Ammon's horn (tissue), 1 donor: ENCODE measurements at regions not wholly inside any gene's neighbourhood (a gene's known extent, or its start where the extent isn't known, plus 50 kb on each side); places are given as distances from the start of the nearest gene placed in this dataset.
A peak's percentile ranks its signal among the peaks of the same experiment; 100 is the strongest.
"Not testable (repeated sequence)": the region's sequence is repeated elsewhere in the genome, so short reads cannot be mapped to it uniquely, and the experiment has no call there.

Source experiments
- DNase-seq: peaks from one replicate; pipeline ENCODE4 v3.0.0-alpha.2; 2016; ENCODE audit warnings: low spot score

DNA sequence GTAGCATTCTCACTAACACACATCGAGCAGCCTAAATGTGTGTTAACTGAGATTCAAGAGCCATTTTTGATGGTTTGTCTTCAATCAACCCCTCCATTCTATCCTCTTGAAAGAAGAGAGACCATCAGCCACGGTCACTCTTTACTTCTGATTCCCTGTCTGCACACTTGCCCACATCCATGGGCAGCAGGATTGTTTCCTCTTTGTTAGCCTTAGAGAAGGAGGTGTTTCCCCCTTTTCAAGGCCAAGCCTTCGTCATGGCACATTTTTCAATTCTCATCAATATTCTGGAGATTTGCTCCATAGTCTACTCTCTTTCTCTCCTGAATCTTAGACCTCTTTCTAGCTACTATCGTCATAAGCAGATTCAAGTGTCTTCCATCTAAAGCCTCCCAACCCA, 522.4 kb upstream of the NAALADL2 start:
- peak; percentile 17 for DNase-seq

DNA sequence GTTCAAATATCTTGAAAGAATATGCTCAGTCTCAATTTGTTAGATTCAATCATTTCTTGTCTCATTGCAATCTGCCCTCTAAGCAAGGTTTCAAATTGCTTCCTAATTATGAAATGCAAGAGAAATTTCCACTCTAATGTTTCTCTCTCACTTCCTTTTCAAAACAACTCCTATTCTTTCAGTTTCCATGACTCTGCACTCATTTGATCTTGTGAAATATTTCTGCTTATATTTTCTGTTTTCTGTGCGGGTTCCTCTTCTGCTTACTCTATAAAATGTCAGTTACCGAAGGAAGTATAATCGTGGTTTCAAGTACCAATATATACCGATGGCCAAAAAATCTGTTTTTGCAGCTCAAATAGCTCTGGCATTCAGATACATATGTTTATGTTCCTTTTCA, 521.9 kb upstream of the NAALADL2 start:
- DNase-seq = no peak

DNA sequence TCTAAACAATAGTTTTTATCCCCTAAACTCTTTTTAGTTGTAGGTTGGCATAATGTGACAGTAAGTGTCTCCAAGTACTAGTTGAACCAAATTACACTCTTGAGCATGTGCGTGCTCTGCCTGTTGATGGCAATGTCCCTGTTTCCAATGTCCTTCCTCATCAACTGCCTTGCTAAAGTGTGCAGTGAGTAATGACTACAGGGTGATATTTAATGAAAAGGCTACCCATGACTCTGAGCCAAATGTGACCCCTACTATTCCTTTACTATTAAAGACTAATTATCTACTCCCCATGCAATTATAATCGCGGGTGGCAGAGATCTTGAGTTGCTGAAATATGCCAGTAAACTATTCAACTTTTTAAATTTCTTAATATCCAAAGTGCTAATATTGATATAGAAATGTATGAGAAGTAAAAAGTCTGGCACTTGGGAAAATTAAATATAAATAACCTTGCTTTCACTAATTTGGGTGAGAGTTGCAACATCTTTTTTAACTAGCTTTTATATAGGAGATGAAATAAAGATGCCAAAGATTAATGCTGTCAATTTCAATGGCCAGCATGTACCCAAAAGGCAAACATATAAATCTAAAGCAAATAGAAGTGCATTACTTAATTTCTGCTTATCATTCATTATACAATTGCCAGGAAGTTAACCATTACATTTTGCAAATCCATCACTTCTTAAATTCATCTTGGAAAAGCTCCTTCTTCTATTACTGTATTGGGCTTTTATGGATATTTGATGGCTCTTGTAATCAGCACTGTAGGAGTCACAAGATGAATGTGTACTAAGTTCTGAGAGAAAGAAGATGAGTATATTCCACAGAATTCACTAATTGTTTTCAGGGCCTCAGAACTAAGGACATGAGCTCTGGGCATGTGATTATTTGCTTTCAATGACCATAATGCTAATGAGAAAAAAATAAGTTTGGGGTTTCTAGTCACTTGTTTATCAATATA, 518.2 kb upstream of the NAALADL2 start:
- no peak for DNase-seq

DNA sequence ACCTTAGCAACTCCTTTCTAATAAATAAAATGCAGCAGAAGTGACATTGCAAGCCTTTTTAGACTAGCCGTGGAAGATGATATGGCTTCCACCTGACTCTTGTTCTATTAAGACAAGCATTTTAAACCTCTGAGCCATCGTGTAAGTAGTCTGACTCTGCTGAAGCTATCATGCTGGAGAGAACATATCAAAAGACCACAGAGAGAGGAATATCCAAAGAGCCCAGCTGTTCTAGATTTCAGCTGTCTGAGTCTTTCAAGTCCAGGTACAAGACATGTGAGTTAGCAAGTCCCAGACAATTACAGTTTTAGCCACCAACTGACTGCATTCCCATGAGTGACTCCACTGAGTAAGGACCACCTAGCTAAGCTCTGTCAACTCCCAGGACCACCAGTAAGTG, 517.0 kb upstream of the NAALADL2 start:
- no peak for DNase-seq

DNA sequence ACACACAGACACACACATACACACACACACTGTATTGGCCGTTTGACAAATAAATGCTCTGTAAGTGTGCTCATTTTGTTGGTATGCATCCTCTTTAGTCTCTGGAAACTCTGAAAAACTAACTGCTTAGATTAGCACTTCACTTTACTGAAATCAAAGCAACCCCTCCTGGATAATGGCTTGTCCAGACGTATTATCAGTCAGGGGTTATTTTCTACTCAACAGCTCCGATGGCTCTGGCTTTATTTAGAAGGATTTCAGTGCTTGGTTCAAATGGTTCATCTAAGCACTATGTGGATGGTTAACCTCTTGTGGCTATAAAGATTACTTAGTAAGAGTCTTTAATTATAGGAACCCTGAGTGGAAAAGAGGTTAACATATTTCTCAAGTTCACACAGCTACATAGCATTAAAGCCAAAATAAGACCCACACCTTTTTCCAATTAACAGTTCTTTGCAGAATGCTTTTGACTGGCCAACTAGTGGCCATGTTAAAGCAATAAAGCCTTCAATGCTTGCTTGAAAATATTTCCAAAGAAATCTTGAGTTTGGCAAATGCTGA, 516.1 kb upstream of the NAALADL2 start:
- no peak for DNase-seq

DNA sequence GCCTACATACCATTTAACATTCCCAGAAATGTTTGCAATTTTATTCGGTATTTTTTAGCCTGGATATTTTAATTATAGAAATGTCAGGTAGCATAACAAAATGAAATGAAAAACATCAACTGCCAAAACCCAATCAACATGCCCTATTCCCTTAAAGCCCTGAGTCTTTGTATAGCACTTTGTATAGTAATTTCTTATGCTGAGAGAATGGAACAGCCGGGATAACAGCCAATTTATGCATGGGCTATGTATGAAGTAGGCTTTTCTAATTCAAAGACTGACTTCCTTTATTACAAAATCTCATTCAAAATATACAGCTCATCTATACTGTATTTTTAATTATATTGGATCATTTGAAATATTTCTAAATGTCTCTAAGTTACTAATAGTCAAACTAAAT, 513.0 kb upstream of the NAALADL2 start:
- DNase-seq = no peak

DNA sequence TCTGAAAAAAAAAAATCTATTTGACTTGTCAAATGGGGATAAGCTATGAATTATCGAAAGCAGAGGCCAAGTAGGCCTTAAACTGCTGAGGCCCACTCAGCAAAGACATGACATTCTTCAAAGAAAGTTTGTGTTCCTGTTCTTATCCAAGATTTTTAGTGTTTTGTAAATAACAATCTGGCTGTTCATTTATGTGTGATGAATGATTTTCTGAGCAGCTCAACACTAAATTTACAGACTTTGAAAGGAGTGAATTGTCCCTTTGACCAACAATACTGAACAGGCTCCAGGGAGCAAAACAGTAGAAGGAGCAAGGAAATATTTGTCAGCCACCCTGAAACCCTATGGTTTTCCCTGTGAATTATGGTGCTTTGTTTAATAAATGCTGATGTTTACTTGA, 512.6 kb upstream of the NAALADL2 start:
- no peak for DNase-seq

DNA sequence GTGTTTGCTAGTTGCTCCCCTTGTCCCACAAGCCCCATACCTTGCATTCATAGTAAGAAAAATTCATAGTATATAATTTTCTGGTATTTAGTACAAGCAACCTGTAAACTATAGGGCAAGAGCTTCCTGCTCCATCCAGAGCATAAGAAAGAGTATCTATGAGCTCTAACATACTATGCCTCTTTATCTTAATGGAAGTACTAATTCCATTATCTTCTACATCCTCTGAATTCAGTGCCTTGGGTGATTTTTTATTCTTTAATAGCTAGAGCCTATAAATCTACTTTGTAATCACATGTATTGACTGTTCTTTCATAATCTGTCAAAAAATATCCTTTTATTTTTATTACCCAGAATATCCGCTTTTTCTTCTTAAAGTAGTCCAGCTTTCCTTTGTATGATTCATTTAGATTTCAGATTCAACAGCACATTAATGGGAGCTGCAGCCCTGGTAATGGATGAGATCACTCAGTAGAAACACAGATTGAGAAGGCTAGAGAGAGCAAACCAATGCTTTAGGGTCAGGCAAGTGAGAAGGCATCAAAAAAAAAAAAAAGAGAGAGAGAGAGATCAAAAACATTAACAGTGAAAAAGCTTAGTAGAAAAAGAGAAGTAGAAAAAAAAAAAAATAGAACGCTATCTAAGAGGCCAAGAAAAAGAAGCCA, 511.5 kb upstream of the NAALADL2 start:
- DNase-seq = no peak

DNA sequence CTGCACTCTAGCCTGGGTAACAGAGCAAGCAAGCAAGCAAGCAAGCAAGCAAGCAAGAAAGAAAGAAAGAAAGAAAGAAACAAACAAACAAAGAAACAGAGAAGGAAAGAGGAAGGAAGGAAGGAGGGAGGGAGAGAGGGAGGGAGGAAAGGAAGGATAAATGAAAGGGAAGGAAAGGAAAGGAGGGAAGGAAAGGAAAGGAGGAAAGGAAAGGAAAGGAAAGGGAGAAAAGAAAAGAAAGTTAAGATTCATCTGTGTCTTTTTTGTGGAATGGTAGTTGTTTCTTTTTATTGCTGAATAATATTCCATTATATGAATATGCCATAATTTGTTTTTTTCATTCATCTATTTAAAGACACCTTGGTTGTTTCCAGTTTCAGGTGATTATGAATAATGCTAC, 506.9 kb upstream of the NAALADL2 start:
- no peak for DNase-seq

DNA sequence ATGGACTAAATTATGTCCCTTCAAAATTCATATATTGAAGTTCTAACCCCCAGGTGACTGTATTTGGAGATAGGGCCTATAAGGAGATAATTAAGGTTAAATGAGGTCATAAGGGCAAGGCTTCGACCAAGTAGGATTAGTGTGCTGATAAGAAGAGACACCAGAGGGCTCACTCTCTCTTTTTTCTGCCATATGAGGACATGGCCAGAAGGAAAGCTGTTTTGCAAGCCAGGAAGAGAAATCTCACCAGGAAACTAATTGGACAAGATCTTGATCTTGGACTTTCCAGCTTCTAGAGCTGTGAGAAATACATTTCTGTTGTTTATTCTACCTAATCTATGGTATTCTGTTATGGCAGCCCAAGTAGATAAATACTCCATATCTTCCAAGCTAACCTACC, 503.6 kb upstream of the NAALADL2 start:
- no peak for DNase-seq

DNA sequence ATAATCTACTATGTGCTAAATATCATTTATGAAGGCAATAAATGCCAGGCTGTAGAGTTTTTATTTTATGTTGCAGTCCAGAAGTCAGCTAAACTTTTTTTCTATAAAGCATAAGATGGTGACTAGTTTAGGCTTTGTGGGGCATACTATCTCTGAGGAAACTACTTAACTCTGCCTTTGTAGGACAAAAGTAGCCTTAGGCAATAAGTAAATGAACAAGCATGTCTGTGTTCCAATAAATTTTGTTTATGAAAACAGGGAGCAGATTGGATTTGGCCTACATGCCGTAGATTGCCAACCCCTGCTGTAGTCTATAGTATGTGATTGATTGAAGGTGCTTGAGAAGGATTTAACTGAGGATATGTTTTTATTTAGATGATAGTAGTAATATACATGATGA, 502.5 kb upstream of the NAALADL2 start:
- DNase-seq = no peak

DNA sequence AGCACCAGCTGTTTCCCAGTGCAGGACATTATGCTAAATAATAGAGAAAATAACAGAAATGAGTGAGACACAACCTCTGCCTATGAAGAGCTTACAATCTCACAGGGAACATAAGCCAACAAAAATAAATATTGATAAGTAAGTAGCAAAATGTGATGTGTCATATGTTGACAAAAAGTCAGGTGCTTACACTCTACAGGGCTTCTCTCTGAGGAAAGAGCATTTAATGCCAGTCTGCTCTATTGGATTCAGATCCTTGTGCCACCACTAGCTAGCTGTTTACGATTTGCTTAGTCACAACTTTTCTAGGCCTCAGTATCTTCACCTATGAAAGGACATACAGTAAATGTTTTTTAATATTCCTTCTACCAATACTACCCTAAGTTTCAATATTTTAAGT, 500.9 kb upstream of the NAALADL2 start:
- no peak for DNase-seq

DNA sequence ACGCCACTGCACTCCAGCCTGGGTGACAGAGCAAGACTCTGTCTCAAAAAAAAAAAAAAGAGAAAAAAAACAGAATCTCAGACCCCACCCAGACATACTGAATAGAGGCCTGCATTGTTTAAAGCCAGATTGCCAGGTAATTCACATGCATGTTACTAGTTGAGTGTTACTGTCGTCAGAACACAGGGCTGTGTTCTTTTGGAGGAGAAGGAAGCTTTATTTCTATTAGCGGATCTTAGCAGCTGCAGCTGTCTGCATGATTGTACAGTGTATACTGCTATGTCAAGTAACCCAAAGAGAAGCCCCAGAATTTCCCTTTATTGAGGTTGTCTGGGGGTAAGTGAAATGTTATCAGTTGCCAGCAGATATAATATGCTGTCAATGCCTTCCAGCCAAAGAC, 496.6 kb upstream of the NAALADL2 start:
- DNase-seq = no peak

DNA sequence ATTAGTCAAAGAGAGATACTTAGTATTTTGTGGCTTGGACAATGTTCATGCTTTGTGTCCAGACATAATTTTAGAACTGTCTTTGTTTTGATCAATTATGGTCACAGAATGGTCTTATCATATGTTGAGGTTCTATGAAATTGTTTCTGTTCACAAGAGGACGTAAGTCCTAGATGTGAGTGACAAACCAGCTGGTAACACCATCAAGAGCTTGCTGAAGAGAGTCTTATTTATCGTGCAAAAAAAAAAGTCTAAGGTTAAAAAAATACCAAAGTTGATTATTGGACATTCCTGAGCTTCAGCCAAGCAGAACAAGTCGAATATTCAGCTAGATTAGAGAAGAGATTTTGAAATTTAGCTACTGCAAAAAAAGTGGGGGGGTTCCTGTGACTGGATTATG, 495.9 kb upstream of the NAALADL2 start:
- DNase-seq = no peak

DNA sequence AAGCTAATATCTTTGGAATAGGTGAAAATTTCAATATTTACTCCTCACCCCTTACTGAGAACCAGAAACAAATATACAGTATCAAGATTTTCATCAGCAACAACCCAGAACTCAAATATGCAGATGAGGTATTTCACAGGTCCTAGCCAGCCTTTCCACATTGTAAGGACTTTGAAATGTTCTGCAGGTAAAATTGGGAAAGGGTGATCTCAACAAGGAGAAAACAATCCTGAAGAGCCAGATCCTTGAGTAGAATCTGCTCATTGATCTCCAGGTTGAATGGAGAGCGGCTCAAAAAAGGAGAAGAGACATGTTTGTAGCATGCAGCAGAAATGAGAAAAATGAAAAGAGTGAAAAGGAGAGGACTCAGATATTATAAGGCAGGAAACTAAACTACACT, 493.3 kb upstream of the NAALADL2 start:
- DNase-seq = no peak

DNA sequence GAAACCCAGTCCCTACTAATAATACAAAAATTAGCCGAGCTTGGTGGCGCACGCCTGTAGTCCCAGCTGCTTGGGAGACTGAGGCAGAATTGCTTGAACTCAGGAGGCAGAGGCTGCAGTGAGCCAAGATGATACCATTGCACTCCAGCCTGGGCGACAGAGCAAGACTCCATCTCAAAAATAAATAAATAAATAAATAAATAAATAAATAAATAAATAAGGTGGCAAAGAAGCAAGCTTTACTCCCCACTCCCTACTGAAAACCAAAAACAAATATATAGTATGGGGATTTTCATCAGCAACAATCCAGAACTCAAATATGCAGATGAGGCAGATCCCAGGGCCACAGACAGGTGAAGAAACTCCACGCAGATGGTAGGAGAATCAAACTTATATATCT, 492.2 kb upstream of the NAALADL2 start:
- not testable (repeated sequence) for DNase-seq

DNA sequence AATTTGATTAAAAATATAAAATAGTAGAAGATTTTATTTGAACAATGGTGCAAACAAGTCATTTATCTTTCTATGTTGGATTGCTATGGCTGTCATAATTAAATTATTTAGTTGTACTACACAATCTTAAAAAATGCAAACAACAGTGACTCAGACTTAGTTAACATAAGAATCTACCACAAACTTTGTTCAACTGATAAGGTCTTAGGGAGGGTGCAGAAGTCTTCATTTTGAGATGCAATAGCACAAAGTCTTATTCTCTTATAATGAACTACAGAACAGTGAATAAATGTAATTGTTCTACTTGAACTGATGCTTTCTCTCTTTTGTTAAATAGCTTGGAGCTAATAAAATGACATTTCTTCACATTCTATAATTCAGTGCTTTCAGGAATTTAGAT, 482.8 kb upstream of the NAALADL2 start:
- no peak for DNase-seq

DNA sequence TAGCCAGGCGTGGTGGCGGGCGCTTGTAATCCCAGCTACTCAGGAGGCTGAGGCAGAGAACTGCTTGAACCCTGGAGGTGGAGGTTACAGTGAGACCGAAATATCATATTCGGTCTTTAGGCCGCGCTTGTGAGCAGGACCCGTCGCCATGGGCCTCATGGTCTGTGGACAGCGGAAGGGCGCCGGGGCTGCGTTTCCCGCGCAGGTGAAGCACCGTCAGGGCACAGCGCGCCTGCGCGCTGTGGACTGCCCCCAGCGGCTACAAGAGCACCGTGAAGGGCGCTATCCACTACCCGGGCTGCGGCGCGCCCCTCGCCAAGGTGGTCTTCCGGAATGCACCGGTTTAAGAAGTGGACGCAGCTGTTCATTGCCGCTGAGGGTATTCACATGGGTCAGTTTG, 482.0 kb upstream of the NAALADL2 start:
- no peak for DNase-seq

DNA sequence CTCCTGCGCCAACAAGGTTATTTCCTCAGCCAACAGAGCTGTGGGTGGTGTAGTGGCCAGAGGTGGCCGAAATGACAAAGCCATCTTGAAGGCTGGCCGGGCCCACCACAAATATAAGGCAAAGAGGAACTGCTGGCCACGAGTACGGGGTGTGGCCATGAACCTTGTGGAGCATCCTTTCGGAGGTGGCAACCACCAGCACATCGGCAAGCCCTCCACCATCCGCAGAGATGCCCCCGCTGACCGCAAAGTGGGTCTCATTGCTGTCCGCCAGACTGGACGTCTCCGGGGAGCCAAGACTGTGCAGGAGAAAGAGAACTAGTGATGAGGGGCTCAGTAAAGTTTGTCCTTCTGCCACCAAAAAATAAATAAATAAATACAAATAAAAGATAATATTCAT, 481.4 kb upstream of the NAALADL2 start:
- no peak for DNase-seq

DNA sequence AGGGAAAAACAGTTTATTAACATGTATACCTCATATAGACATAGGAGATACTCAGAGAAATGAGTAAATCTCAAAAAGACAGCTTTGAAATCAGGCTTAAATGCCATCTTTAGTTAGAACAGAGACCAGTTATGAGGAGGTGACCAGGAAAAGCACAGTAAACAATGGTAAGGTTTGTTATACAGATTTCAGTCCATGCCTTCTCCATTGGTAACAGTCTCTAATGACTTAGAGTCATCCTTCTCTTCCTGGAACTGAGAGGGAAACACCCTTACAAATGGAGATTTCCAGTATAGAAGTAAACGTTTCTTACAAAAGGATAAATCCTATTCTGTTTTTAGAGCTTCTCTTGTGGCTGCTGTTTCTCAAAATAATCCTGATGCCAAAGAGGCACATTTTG, 476.3 kb upstream of the NAALADL2 start:
- DNase-seq = no peak

DNA sequence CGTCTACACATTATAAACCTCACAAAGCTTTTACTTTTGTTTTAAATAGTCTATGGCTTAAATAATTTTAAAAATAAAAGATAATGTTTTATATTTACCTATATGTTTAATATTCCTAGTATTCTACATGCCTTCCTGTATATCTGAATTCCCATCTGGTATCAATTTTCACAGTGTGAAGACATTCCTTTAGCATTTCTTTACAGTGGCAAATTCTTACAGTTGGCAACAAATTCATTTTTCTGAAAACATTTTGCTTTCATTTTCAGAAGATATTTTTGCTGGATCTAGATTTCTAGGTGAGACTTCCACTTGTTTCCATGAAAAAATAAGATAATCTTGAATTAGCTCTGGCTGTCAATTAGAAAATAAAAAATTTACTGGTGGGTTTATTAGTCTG, 471.4 kb upstream of the NAALADL2 start:
- DNase-seq = no peak

DNA sequence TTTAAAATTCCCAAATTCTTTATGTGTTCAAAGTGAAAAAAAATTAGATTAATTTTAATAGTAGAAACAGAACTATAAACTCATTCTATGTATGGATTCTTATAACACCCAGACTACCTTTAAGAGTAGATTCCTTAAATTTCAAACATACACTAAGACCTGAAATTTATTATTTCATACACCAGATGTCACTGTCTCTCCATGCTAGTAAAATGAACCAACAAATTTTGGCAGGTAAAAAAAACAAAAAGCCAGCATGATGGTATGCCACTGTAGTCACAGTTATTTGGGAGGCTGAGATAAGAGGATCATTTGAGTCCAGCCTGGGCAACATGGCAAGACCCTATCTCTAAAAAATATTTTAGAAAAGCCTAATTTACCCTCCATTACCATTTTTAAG, 461.3 kb upstream of the NAALADL2 start:
- DNase-seq = no peak

DNA sequence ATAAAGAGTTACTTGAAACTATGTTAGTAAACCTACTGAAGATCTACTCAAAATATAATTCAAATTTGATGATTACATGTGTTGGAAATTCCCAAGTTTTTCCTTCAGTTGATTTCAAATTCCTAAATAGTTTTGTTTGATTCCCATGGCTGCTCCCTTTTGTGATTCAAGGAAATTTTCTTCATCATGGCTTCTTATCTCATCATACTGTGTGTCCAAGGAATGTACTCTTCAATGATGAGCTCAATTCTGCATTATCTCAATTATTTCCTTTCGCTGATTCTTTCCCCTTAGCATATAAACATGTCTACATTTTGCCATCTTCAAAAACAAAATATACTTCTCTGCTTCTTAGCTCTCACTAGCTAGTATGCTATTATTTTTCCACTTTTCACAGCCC, 460.4 kb upstream of the NAALADL2 start:
- DNase-seq = no peak
